ENCODE measurements at regions not wholly inside any gene's neighbourhood (a gene's known extent, or its start where the extent isn't known, plus 50 kb on each side); places are given as distances from the start of the nearest gene placed in this dataset.

GRCh38 chr12:24721191-24721590 is 227.7 kb downstream of the BCAT1 start:
- no peak for DNase-seq

GRCh38 chr12:24719293-24719721 is 229.6 kb downstream of the BCAT1 start:
- no peak for DNase-seq

GRCh38 chr12:24718617-24719016 is 230.3 kb downstream of the BCAT1 start:
- no peak for DNase-seq

- DNase-seq, result no peak
These were observed 234.7 kb downstream of the BCAT1 start for GRCh38 chr12:24714237-24714636.

- DNase-seq, result no peak
These were observed 237.6 kb downstream of the BCAT1 start for GRCh38 chr12:24711056-24712008.

- no peak for DNase-seq
These were observed 239.7 kb downstream of the BCAT1 start for GRCh38 chr12:24709216-24709615.

GRCh38 chr12:24708718-24709117 is 240.2 kb downstream of the BCAT1 start:
- DNase-seq, result no peak

- no peak for DNase-seq
These were observed 240.9 kb downstream of the BCAT1 start for GRCh38 chr12:24708043-24708442.

GRCh38 chr12:24707334-24707733 is 241.6 kb downstream of the BCAT1 start:
- DNase-seq, result no peak

- no peak for DNase-seq
These were observed 243.1 kb downstream of the BCAT1 start for GRCh38 chr12:24705741-24706358.

- DNase-seq, result no peak
These were observed 243.7 kb downstream of the BCAT1 start for GRCh38 chr12:24705216-24705615.

- DNase-seq, result no peak
These were observed 247.6 kb downstream of the BCAT1 start for GRCh38 chr12:24701343-24701742.

GRCh38 chr12:24698972-24699371 is 249.9 kb downstream of the BCAT1 start:
- DNase-seq, result no peak

GRCh38 chr12:24697769-24698168 is 251.1 kb downstream of the BCAT1 start:
- DNase-seq, result no peak

- DNase-seq, result no peak
These were observed 251.6 kb downstream of the BCAT1 start for GRCh38 chr12:24697295-24697694.

- DNase-seq, result no peak
These were observed 252.1 kb downstream of the BCAT1 start for GRCh38 chr12:24696800-24697199.

GRCh38 chr12:24695657-24696329 is 253.1 kb downstream of the BCAT1 start:
- no peak for DNase-seq

GRCh38 chr12:24695103-24695502 is 253.8 kb downstream of the BCAT1 start:
- DNase-seq, result no peak

GRCh38 chr12:24688601-24689000 is 260.3 kb downstream of the BCAT1 start:
- no peak for DNase-seq

- DNase-seq, result no peak
These were observed 267.3 kb downstream of the BCAT1 start for GRCh38 chr12:24681570-24681969.

- DNase-seq, result no peak
These were observed 269.8 kb downstream of the BCAT1 start for GRCh38 chr12:24679126-24679525.

- DNase-seq, result no peak
These were observed 270.5 kb downstream of the BCAT1 start for GRCh38 chr12:24678436-24678835.

GRCh38 chr12:24668563-24668962 is 280.3 kb downstream of the BCAT1 start:
- DNase-seq, result no peak
